GM18868 (cell line): ENCODE measurements at regions not wholly inside any gene's neighbourhood (a gene's known extent, or its start where the extent isn't known, plus 50 kb on each side); places are given as distances from the start of the nearest gene placed in this dataset.

Experiments used
- ATAC-seq: cut with Tn5 transposase; IDR thresholded peaks from one replicate; pipeline ENCODE4 v1.9.1; 2021; ENCODE audit warnings: mild to moderate bottlenecking, moderate library complexity; ENCODE audit not compliant: unreplicated experiment

- peak; percentile 21 for ATAC-seq
Measured at GRCh38 chr5:168136340-168136739, 155.1 kb upstream of the WWC1 start.

DNA sequence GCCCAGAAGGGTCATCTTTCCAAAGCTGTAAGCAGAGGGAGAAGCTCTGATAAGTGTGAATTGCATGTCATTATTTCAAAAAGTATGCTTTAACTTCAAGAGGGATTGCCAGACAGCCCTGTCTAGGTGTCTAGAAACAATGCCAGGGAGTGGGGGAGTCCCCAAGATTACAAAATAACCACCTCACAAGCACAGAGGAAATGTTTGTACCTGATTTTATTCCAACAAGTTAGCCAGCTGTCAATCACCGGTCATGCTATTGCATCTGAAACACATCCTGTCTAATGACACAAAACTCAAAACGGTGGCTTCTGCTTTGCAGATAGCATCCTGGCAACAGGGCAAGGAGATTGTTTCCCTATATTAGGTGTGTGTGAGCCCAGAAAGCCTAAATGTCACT, 154.2 kb upstream of the WWC1 start:
- peak; percentile 58 for ATAC-seq

DNA sequence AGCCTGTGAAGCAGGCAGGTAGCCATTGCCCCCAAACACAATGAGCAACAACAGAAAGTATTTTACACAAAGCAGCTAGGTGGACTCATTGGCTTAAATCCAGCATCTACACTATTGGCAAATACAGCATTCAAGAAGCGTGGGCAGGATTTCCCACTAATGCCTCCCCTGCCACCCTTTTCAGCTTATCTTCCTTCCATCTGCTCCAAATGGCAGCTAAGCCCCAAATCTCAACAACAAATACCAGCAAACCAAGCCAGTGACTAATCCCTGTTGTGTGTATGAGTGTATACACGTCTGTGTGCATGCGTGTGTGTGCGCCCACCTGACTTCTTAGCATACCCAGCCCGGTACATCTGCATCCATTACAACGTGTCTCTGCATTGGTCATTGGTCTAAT, 151.2 kb upstream of the WWC1 start:
- no peak for ATAC-seq

- ATAC-seq = no peak
Measured at GRCh38 chr5:168142402-168142801, 149.0 kb upstream of the WWC1 start.

GRCh38 chr5:168143521-168143920, 147.9 kb upstream of the WWC1 start:
- peak; percentile 85 for ATAC-seq

DNA sequence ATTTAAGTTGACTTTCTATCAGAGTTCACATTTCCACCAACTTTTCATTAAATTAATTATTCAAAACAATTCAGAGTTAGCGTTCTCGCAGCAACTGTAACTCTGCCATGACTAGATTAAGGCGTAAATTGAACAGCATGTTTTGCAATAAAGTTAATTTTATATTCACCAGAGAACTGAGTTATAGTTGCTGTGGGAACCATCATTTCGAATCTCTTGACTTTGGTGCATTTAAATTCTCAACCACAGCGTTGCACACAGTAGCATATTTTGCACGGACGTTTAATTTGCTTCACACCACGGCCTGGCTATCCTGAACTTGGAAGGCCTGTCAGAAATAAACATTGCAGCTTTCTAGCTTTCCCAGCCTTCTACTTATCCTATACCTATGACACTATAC, 144.3 kb upstream of the WWC1 start:
- ATAC-seq = no peak

DNA sequence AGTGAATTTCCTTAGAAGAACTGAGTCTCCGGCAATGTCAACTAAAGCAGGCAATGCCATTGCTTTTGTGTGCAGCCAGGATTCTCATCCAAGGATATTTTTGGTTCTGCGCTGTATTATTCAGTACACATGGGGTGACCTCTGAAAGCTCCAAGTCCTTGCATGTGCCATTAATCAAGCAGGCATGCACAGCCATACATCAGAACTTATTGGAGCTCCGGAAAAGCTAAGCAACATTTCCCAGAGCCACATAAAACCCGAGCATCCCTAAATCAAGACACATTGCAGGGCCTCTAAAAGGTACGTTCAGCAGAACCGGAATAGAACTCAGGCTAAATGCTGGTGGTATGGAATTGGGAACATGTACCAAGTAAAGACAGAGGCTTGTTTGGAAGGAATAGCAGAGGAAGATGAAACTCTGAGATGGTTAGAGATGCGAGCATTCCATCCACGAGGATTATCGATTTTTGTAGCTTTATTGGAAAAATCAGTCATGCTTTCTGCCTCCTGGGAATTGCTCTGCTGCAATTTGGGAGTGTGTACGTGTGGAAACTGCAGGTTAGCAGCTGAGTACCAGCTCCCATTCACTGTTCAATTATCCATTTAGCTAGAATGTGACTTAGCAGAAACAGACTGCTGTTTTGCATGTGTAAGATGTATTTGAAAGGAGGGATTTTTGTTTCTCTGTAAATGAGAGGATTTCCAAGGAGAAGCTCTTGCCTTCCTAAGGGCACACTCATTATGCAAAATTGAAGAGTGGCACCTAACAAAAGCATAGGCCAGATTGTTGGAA, 143.7 kb upstream of the WWC1 start:
- ATAC-seq = no peak

DNA sequence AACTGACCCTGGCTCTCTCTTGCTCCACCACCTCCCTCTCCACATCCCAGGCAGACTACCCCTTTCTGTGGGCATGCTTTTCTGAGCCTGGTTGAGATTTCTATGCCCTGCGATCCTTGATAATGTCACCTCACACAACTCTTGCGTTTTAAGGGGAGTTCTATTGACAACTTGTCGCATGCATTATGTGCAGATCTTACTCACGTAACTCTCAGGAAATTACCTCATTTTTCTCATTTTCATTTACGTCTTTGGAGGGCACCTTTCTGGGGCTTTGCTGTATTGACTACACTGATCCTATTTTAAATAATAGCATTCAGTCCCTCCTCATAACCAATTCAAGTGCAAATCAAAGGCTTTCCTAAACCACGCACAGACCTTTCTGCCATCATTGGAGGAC, 140.4 kb upstream of the WWC1 start:
- peak; percentile 56 for ATAC-seq

- peak; percentile 64 for ATAC-seq
Measured at GRCh38 chr5:168152660-168153059, 138.8 kb upstream of the WWC1 start.

GRCh38 chr5:168153263-168153875, 138.1 kb upstream of the WWC1 start:
- ATAC-seq = no peak

DNA sequence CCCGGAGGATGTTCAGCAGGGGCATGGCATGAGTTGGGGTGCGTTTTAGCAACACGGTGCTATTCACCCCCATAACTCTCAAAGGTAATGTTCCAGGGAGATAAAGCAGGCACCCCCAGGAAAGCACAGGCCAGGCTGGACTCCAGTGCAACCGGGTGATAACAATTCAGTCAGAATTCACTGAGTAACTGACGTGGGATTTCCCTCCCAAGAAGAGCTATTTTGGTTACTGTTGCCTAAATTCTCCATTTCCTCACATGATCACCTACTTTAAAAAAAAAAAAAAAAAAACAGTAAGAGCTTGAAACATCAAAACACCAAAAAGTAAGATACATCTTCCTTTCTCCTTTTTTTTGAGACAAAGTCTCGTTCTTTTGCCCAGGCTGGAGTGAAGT, 137.6 kb upstream of the WWC1 start:
- ATAC-seq = no peak

GRCh38 chr5:168155585-168155984, 135.9 kb upstream of the WWC1 start:
- no peak for ATAC-seq

- no peak for ATAC-seq
Measured at GRCh38 chr5:168156170-168156569, 135.3 kb upstream of the WWC1 start.

DNA sequence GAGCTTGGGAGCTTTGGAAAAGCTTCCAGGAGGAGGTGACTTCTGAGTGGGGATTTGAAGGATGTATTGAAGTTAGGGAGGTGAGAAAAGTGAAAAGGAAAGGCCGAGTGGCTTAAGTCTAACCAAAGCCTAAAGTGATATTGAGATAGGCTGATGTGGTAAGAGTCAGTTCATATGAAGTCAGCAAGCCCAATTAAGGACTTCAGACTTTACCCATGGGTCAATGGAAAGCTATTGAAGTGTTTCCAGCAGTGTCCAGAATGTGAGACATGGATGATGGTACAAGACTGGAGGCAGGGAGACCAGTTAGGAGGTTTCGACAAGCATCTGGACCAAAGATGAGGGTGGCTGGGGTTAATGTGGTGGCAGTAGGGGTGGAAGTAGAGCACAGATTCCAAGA, 134.3 kb upstream of the WWC1 start:
- no peak for ATAC-seq

DNA sequence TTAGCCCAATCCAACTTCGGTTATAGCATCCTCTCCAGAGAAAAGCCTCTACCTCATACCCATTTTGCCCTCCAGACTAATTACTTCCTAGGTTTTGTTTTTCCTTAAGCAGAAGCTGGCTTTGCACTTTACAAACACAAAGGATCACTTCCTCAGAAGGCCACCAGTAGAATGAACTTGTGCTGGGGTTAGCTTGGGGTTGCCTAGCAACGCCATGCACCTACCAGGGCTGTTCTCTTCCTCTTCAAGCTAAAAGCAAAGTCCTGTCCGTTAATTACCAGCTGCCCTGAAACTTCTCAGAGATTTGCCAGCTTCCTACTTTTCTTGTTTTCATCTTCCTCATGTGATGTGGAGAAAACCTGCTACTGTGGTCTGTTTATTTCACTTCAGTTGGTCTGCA, 132.0 kb upstream of the WWC1 start:
- peak; percentile 92 for ATAC-seq

DNA sequence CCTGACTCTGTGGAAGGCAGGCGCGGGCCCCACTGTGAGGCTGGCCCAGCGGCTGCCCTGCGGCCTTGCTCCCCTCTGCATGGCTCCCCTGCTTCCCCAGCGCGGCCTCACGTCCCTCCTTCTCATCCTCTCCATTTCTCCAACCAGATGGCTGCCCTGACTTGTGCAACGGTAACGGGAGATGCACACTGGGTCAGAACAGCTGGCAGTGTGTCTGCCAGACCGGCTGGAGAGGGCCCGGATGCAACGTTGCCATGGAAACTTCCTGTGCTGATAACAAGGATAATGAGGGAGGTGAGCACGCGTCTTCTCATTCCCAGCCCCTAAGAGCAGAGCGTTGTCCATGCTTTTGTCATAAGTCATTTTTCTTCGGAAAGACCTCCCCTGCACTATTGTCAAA, 129.0 kb upstream of the WWC1 start:
- no peak for ATAC-seq

DNA sequence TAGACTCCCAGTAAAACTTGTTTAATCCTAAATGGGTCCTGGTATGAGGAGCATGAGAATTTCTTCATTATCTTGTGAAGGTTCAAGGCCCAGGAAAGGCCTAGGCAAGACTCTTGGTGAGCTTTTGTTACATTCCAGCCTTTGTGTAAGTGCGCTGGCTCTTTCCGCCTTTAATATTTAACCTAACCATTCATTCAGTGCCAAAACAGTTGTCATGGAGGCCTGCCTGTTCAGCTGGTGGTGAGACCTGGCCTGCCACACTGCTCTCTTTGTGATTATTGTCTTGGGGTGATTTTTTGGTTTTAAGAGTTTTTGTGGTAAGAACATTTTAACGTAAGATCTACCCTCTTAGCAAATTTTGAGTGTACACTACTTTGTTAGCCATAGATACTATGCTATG, 127.5 kb upstream of the WWC1 start:
- no peak for ATAC-seq

GRCh38 chr5:168165221-168165914, 126.1 kb upstream of the WWC1 start:
- no peak for ATAC-seq

GRCh38 chr5:168165977-168166376, 125.5 kb upstream of the WWC1 start:
- no peak for ATAC-seq

DNA sequence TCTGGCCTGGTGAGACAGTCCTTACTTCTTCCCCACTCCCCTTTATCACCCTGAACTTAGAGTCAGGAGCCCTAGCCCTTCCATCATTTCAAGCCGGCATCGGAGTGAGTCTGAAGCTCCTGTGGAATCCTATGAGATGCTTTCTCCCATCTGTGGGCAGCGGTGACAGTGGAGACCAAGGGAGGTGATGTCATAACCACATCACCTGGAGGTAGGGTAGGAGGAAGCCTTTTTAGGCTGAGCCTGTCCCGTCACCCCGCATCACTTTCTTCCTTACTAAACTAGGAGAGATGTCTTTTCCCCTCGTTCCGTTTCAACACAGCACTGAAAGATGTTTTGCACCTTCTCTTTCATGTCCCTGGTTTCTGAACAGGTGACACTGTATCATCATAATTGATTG, 124.1 kb upstream of the WWC1 start:
- no peak for ATAC-seq

DNA sequence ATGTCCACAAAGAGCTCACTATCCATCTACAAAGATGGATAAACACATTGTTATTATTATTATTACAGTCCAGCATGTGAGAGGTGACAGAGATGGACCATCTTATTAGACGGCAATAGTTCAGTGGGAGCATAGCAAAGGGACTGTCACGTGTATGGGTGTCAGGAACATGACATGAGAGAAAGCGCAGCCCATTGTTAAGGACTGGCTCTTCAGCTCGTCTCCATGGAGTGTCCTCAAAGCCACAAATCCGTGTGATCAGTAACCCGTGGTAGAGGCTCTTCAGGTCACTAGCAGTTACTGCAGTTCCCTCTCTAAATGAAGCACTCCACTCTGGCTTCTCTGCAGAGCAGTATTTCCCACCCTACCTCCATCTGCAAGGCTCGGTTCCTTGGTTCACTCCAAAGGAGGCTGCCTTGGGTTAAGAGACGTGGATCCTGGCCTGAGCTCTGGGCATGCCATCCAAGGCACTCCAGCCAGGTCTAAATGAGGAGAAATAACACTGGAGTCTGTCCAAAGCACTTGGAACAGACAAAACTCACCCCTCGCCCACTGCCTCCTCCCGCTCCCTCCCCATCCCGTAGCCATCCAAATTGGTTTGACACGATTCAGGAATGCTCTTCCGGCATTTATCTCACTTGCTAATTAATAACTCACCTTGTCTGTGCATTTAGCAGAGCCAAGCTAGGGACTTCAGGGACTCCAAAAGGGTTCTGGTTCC, 122.3 kb upstream of the WWC1 start:
- no peak for ATAC-seq

- ATAC-seq = no peak
Measured at GRCh38 chr5:168169791-168170190, 121.7 kb upstream of the WWC1 start.
